ENCODE measurements at regions not wholly inside any gene's neighbourhood (a gene's known extent, or its start where the extent isn't known, plus 50 kb on each side); places are given as distances from the start of the nearest gene placed in this dataset.
"Not testable (repeated sequence)": the region's sequence is repeated elsewhere in the genome, so short reads cannot be mapped to it uniquely, and the experiment has no call there.

DNA sequence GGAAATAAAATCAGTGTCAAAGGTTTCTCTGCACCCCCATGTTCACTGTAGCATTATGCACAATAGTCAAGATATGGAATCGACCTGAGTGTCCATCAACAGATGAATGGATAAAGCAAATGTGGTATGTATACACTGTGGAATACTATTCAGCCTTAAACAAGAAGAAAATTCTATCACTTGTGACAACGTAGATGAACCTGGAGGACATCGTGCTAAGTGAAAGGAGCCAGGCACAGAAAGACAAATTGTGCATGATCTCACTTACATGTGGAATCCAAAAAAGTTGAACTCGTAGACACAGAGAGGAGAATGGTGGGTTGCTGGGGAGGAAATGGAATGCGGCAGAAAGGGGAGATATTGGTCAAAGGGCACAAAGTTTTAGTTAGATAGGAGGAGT lies 136.3 kb upstream of the ESR1 start:
- no peak for DNase-seq

DNA sequence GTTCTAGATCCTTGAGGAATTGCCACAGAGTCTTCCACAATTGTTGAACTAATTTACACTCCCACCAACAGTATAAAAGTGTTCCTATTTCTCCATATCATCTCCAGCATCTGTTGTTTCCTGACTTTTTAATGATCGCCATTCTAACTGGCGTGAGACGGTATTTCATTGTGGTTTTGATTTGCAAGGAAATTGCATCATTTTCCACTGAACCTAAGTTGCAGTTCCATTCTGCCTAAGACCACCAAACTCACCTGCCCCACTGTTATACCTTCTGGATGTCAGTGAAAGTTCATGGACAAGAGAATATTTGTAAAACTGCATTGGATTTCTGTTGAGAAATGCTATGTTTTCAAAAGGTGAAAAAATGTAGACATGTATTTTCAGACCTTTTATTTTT lies 132.9 kb upstream of the ESR1 start:
- DNase-seq = no peak

- DNase-seq = peak; percentile 71
These were observed 131.6 kb upstream of the ESR1 start for GRCh38 chr6:151675746-151676459.

- no peak for DNase-seq
These were observed 131.0 kb upstream of the ESR1 start for GRCh38 chr6:151676460-151676945.

GRCh38 chr6:151677404-151677803 lies 130.1 kb upstream of the ESR1 start:
- no peak for DNase-seq

DNA sequence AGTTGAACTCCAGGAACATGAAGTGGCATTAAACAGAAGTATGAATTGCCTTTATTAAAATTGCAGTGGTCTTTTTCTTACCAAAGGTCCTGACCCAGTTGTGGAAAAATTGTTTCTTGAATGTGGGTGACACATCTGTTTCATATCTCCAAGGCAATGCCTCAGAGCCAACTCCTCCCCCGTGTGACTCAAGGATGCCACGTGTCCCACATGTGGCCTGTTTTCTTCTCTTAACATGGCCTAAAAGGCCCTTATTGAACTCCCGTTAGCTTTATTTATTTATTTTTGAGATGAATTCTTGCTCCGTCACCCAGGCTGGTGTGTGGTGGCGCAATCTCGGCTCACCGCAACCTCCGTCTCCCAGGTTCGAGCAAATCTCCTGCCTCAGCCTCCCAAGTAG lies 128.4 kb upstream of the ESR1 start:
- no peak for DNase-seq

DNA sequence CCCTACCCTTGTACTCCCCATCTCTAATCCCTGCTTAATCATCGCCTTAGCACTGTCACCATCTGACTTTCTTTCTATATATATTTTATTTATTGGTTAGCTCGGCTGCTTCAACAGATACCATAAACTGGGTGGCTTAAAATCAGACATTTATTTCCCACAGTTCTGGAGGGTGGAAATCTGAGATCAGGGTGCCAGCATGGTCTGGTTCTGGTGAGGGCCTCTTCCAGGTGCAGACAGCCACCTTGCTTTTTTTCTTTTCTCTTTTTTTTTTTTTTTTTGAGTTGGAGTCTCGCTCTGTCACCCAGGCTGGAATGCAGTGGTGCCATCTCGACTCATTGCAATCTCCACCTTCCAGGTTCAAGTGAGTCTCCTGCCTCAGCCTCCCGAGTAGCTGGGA lies 127.5 kb upstream of the ESR1 start:
- DNase-seq = no peak

DNA sequence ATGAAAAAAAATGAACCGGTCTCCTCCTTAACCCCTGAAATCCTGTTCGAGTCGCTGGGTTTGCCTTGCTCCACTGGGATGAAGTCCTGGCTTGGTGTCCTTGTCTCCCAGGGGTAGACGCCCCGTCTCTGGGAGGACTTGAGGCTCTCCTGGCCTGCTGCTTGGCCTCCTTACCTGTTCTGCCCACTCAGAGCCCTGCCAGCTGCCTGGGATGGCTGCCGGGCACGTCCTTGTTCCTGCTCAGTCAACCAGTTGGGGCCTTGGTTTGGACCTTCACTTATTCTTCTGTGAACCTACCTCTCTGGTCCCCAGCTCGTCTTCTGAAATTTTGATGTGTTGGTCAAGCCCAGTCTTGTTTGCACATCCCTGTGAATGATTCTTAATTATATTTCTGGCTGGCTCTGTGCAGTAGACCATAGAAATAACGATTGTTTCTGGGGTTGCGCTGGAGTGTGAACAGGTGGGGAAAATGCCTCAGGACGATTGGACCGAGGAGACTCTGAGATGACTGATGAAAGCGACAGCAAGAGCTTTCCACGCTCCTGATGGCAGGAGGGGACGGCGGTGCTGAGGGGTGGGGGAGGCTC lies 126.5 kb upstream of the ESR1 start:
- DNase-seq = no peak

DNA sequence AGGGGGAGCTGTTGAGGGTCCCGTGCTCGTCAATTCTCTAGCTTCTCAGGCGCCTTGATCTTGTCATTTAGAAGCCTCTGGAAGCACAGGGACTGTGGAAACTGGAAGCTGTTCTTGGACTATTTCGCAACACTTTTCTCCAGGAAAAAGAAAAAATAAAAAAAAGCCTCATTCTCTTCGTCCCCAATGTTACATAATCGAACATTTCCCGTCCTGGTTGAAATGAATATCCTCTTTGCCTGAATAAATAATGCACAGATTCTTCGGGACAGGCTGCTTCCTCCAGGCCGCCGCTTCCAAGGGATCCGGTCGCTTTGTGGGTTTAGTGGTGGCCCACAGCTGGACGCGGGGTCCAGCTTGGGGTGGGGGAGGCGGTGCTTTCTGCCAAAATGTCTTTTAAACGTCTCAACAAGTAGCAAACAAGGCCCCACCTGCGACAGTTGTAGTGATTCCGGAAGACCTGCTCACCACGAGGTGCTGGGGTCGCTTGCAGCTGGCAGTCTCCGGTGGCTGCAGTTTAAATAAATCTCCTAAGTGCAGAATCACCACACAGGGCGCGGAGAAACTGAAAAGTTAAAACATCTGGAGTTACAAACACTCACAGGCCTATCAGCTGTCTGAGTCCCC lies 125.9 kb upstream of the ESR1 start:
- DNase-seq = peak; percentile 19

DNA sequence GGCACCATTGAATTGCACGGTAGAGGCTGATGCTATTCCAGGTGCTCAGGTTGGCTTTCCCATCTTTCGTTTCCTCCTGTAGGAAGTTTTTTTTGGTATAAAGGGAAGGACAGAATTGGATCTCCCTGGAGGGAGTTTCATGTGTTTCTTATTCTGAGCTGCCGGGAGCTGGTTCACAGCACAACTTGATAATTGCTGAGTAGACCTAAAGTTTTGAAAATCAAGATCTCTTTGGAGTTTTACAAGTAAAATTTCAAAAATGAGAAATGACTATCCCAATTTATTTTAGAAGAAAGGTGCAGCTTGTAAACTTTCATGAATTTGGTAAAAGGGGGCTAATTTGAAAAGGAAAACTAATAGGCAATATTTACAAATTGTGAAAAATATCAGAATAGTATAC lies 125.2 kb upstream of the ESR1 start:
- DNase-seq = no peak

DNA sequence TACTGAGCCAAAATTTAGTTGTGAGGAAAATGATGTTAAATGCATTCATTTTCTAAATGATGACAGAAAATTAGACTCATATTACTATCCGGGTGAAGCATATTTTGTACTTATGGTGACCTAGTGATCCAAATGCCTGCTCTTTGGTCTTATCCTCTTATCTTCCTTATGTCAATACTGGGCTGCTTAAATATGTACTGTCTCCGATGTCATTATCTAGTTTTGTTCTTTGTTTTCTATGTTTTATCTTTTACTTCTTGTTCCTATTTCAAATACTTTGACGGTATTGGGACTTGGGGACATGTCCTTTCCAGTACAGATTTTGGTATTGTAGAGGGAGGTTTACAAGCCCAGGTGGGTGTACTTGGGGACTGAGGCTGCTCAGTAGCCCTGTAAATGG lies 124.6 kb upstream of the ESR1 start:
- DNase-seq = no peak

DNA sequence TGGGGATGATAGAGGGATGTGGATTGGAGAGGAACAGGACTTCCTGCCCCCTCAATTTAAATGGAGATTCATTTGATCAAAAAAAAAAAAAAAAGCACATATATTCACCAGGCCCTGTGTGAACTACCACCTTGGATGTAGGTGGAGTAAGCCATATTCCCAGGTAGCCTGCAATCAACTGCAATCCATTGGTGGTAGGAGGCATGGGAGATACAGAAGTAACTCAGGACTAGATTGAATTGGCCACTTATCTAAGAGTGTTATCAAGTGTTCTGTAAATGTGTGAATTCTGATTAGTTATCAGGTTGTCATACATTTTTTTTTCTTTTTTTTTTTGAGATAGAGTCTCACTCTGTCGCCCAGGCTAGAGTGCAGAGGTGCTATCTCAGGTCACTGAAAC lies 124.1 kb upstream of the ESR1 start:
- DNase-seq = no peak

GRCh38 chr6:151689499-151690201 lies 117.8 kb upstream of the ESR1 start:
- no peak for DNase-seq

DNA sequence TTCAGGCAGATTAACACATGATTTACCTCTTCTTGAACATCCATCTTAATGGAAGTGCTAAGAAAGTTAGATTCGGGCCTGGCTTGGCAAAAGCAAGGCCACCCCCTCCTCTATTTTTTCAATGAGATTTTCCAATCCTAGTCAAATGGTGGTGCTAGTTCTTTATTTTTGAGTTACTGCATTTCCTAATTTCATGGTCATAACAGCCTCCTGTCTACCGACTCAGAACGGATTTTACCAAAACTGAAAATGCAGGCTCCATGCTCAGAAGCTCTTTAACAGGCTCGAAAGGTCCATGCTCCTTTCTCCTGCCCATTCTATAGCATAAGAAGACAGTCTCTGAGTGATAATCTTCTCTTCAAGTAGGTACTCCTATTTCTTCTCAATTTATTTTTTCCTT lies 117.2 kb upstream of the ESR1 start:
- no peak for DNase-seq

- DNase-seq = no peak
These were observed 116.5 kb upstream of the ESR1 start for GRCh38 chr6:151690768-151691562.

DNA sequence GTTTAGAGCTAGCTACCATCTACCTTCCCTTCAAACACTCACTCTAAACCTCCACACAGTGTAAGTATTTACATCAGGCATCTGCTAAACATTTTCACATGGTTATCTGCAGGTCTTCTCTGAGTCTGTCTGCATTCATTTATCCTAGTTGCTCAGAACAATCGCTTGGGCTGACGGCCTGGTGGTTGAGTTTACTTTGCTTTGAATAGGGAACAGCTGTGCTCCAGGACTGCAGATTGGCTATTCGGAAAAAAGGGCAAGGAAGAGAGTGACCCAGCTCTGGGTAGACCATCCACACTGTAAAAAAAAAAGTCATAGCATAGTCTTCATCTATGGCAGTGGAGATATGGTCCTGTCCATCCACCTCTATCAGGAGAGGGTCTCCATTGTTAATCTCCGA lies 115.3 kb upstream of the ESR1 start:
- DNase-seq = no peak

- DNase-seq = no peak
These were observed 114.1 kb upstream of the ESR1 start for GRCh38 chr6:151693366-151693765.

GRCh38 chr6:151695156-151695555 lies 112.3 kb upstream of the ESR1 start:
- no peak for DNase-seq

DNA sequence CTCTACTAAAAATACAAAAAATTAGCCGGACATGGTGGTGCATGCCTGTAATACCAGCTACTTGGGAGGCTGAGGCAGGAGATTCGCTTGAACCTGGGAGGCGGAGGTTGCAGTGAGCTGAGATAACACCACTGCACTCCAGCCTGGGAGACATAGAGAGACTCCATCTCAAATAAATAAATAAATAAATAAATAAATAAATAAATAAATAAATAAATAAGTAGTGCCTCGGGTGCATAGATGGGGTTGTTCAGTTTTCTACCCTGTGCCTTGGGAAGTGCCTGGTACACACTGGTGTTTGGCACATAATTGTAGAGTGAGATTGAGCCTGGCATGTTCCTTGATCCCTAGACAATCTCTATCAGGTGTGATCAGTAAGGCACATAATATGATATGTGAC lies 111.2 kb upstream of the ESR1 start:
- DNase-seq = not testable (repeated sequence)

GRCh38 chr6:151698931-151699700 lies 108.4 kb upstream of the ESR1 start:
- DNase-seq = no peak

DNA sequence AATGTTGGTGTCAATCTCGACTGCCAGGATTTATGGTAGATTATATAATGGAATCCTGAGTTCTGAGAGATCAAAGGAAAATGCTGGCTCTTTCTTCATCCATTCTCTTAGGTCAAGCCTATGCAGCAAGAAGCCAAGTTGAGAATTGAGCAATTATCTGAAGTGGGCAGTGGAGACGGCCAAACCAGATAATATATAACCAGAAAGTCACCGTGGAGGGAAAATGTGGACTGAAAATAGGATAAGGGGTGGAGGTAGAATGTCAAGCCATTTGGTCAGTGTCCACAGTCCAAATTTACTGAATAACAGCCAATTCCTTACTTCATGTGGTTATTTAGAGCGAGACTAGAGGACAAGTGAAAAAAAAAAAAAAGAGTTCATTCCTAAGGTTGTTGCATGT lies 107.8 kb upstream of the ESR1 start:
- no peak for DNase-seq

Data from dermis blood vessel endothelial cell (primary cell).